Testis (tissue), 2 donors: ENCODE measurements at regions not wholly inside any gene's neighbourhood (a gene's known extent, or its start where the extent isn't known, plus 50 kb on each side); places are given as distances from the start of the nearest gene placed in this dataset.

Experiments used
- DNase-seq: peaks from one replicate; pipeline ENCODE4 v3.0.0-alpha.2; 2019
- H3K27ac ChIP-seq, 2 donors: fragments of 200-600 bp; sonication (generic); one replicate each; pipeline ENCODE4 v1.5.1; 2019
- H3K27me3 ChIP-seq: fragments of 200-600 bp; sonication (generic); one replicate; pipeline ENCODE4 v1.5.1; 2019
- H3K36me3 ChIP-seq: fragments of 200-600 bp; sonication (generic); one replicate; pipeline ENCODE4 v1.5.1; 2017; ENCODE audit warnings: low read depth; ENCODE audit errors: missing control alignments
- H3K4me1 ChIP-seq: fragments of 200-600 bp; sonication (generic); one replicate; pipeline ENCODE4 v1.5.1; 2019
- H3K4me3 ChIP-seq, 2 donors: fragments of 200-600 bp; sonication (generic); one replicate each; pipeline ENCODE4 v1.5.1; 2017 to 2019
- H3K9me3 ChIP-seq: fragments of 200-600 bp; sonication (generic); one replicate; pipeline ENCODE4 v1.5.1; 2017
- CTCF ChIP-seq, 3 experiments: fragments of 450-650 bp in 2 of 3; fragments of 200-600 bp in 1 of 3; sonication (generic) in 1 of 3; IDR thresholded peaks; one replicate each; pipeline ENCODE4 v1.5.1; 2016 to 2019; ENCODE audit warnings: antibody characterized with exemption in 3 of 3, mild to moderate bottlenecking in 2 of 3, moderate library complexity in 1 of 3
- POLR2A ChIP-seq: fragments of 450-650 bp; IDR thresholded peaks from one replicate; pipeline ENCODE4 v1.6.1; 2017; ENCODE audit warnings: antibody characterized with exemption, mild to moderate bottlenecking, moderate library complexity
- WGBS, 2 donors: methylation state at CpG; one replicate each; pipeline ENCODE4 v1.1.5; 2018; 5-methylcytosine and 5-hydroxymethylcytosine counted together
- intact Hi-C: fragments of 100-400 bp; cut with DNase I; formaldehyde crosslinking; loops from one replicate; pipeline ENCODE4 v1.15.1; 2023; ENCODE audit warnings: low total_unique reads

- no peak for DNase-seq
- TF ChIP-seq POLR2A (no peak), CTCF (IDR thresholded peaks at IDR 0.05) (no peak)
- no peak overlapping the region for H3K27ac ChIP-seq
These were observed 194.6 kb upstream of the DYNLRB2 start for GRCh38 chr16:80346111-80346632.

GRCh38 chr16:80345701-80346100 lies 195.1 kb upstream of the DYNLRB2 start:
- 82 to 83% methylated on average over 3 of the region's 3 CpGs for WGBS, 2 donors
- H3K4me1 ChIP-seq: no peaks in the 10 kb centered on the region
- TF ChIP-seq CTCF (IDR thresholded peaks at IDR 0.05): no peak
- no peak for TF ChIP-seq POLR2A
- no peak overlapping the region for H3K4me3 ChIP-seq
- H3K9me3 ChIP-seq: no peaks in the 10 kb centered on the region
- no peaks in the 10 kb centered on the region for H3K36me3 ChIP-seq
- no peak overlapping the region for H3K27ac ChIP-seq
- intact Hi-C loops: no loop called here
- DNase-seq: no peak
- no peaks in the 10 kb centered on the region for H3K27me3 ChIP-seq

More at GRCh38 chr16:80346111-80346632, 194.6 kb upstream of the DYNLRB2 start:
- Histone ChIP-seq H3K27me3 (no peaks in the 10 kb centered on the region), H3K36me3 (no peaks in the 10 kb centered on the region), H3K4me1 (no peaks in the 10 kb centered on the region), H3K4me3 (no peak overlapping the region), H3K9me3 (no peaks in the 10 kb centered on the region)
- WGBS, 2 donors: 69 to 75% methylated on average over 6 of the region's 6 CpGs
- intact Hi-C loops: no loop called here

- H3K27me3 ChIP-seq: no peaks in the 10 kb centered on the region
- 88 to 90% methylated on average over 2 of the region's 2 CpGs for WGBS, 2 donors
- no peak overlapping the region for H3K4me3 ChIP-seq
- H3K4me1 ChIP-seq: no peaks in the 10 kb centered on the region
- no peak for TF ChIP-seq CTCF (IDR thresholded peaks at IDR 0.05)
- no peak for TF ChIP-seq POLR2A
- H3K9me3 ChIP-seq: no peaks in the 10 kb centered on the region
- no peaks in the 10 kb centered on the region for H3K36me3 ChIP-seq
- no peak overlapping the region for H3K27ac ChIP-seq
- no peak for DNase-seq
- intact Hi-C loops: no loop called here
These were observed 196.2 kb upstream of the DYNLRB2 start for GRCh38 chr16:80344570-80344969.

- intact Hi-C loops: no loop called here
- H3K27ac ChIP-seq: no peak overlapping the region
- H3K27me3 ChIP-seq: no peaks in the 10 kb centered on the region
- DNase-seq: no peak
- no peak for TF ChIP-seq CTCF (IDR thresholded peaks at IDR 0.05)
- WGBS, 2 donors: 40 to 58% methylated on average over 3 of the region's 3 CpGs
- no peaks in the 10 kb centered on the region for H3K4me1 ChIP-seq
- no peak overlapping the region for H3K4me3 ChIP-seq
- H3K9me3 ChIP-seq: no peaks in the 10 kb centered on the region
- no peaks in the 10 kb centered on the region for H3K36me3 ChIP-seq
These were observed 199.5 kb upstream of the DYNLRB2 start for GRCh38 chr16:80341263-80341662.

GRCh38 chr16:80337786-80338185 lies 203.0 kb upstream of the DYNLRB2 start:
- DNase-seq: no peak
- intact Hi-C loops: no loop called here
- no peak overlapping the region for H3K4me3 ChIP-seq
- no peaks in the 10 kb centered on the region for H3K27me3 ChIP-seq
- WGBS, 2 donors: 64 to 66% methylated on average over 5 of the region's 5 CpGs
- no peaks in the 10 kb centered on the region for H3K9me3 ChIP-seq
- no peaks in the 10 kb centered on the region for H3K36me3 ChIP-seq
- no peaks in the 10 kb centered on the region for H3K4me1 ChIP-seq
- H3K27ac ChIP-seq: no peak overlapping the region
- TF ChIP-seq POLR2A (no peak), CTCF (IDR thresholded peaks at IDR 0.05) (no peak)
